SK-N-SH treated with all-trans-retinoic acid at 6 μM for 48 hours (cell line): ENCODE measurements at regions not wholly inside any gene's neighbourhood (a gene's known extent, or its start where the extent isn't known, plus 50 kb on each side); places are given as distances from the start of the nearest gene placed in this dataset.
"Not testable (repeated sequence)": the region's sequence is repeated elsewhere in the genome, so short reads cannot be mapped to it uniquely, and the experiment has no call there.

ENCODE experiments used
- ATAC-seq: fragments of 200-7000 bp; cut with Tn5 transposase; 3 replicates; pipeline ENCODE4 v1.9.1; 2020; ENCODE audit warnings: mild to moderate bottlenecking, moderate library complexity
- BACH2 ChIP-seq: fragments of 250-450 bp; sonication (Bioruptor Pico); IDR thresholded peaks from 2 replicates; pipeline ENCODE4 v1.9.0; 2021; ENCODE audit warnings: mild to moderate bottlenecking, borderline replicate concordance
- CREB5 ChIP-seq: fragments of 250-450 bp; sonication (Bioruptor Pico); IDR thresholded peaks from 2 replicates; pipeline ENCODE4 v1.5.1; 2020; ENCODE audit warnings: low read depth, mild to moderate bottlenecking, moderate library complexity
- CSRNP3 ChIP-seq: fragments of 250-450 bp; sonication (Bioruptor Pico); IDR thresholded peaks from 2 replicates; pipeline ENCODE4 v1.5.1; 2021; ENCODE audit warnings: mild to moderate bottlenecking, moderate library complexity
- ESRRG ChIP-seq: fragments of 250-450 bp; sonication (Bioruptor Pico); IDR thresholded peaks from 2 replicates; pipeline ENCODE4 v1.6.1; 2021; ENCODE audit warnings: mild to moderate bottlenecking
- ISL1 ChIP-seq: fragments of 250-450 bp; sonication (Bioruptor Pico); IDR thresholded peaks from 2 replicates; pipeline ENCODE4 v2.1.2; 2022; ENCODE audit warnings: mild to moderate bottlenecking, moderate library complexity
- OSR1 ChIP-seq: fragments of 250-450 bp; sonication (Bioruptor Pico); IDR thresholded peaks from 2 replicates; pipeline ENCODE4 v1.8.0; 2022; ENCODE audit warnings: moderate library complexity, mild to moderate bottlenecking, inconsistent platforms
- POU6F1 ChIP-seq: fragments of 250-450 bp; sonication (Bioruptor Pico); IDR thresholded peaks from 2 replicates; pipeline ENCODE4 v1.8.0; 2021; ENCODE audit warnings: low read depth, mild to moderate bottlenecking, moderate library complexity, borderline replicate concordance
- RARB ChIP-seq: fragments of 250-450 bp; sonication (Bioruptor Pico); IDR thresholded peaks from 2 replicates; pipeline ENCODE4 v1.8.0; 2021; ENCODE audit warnings: mild to moderate bottlenecking, moderate library complexity
- TCF4 ChIP-seq: fragments of 250-450 bp; sonication (Bioruptor Pico); IDR thresholded peaks from 2 replicates; pipeline ENCODE4 v1.8.0; 2021; ENCODE audit warnings: mild to moderate bottlenecking, moderate library complexity, borderline replicate concordance
- TOX ChIP-seq: fragments of 250-450 bp; sonication (Bioruptor Pico); IDR thresholded peaks from 2 replicates; pipeline ENCODE4 v1.8.0; 2021; ENCODE audit warnings: mild to moderate bottlenecking, moderate library complexity, borderline replicate concordance
- TSHZ2 ChIP-seq: fragments of 250-450 bp; sonication (Bioruptor Pico); IDR thresholded peaks from 2 replicates; pipeline ENCODE4 v1.5.0; 2020; ENCODE audit warnings: mild to moderate bottlenecking, moderate library complexity
- ZC3H10 ChIP-seq: fragments of 250-450 bp; sonication (Bioruptor Pico); IDR thresholded peaks from 2 replicates; pipeline ENCODE4 v1.5.1; 2021; ENCODE audit warnings: mild to moderate bottlenecking, moderate library complexity
- ZFP30 ChIP-seq: fragments of 450-650 bp; formaldehyde crosslinking; IDR thresholded peaks from 2 replicates; pipeline ENCODE4 v1.5.0; 2022; ENCODE audit warnings: mild to moderate bottlenecking, moderate library complexity
- ZNF565 ChIP-seq: fragments of 450-650 bp; formaldehyde crosslinking; conservative IDR thresholded peaks from 2 replicates; pipeline ENCODE4 v1.5.0; 2020; ENCODE audit warnings: low read depth, mild to moderate bottlenecking, moderate library complexity
- ZNF70 ChIP-seq: fragments of 450-650 bp; formaldehyde crosslinking; IDR thresholded peaks from 2 replicates; pipeline ENCODE4 v1.5.0; 2020; ENCODE audit warnings: mild to moderate bottlenecking, moderate library complexity
- TF ChIP-seq, protein P1 (sequence below): fragments of 250-450 bp; sonication (Bioruptor Pico); IDR thresholded peaks from 2 replicates; pipeline ENCODE4 v1.8.0; 2020; ENCODE audit warnings: mild to moderate bottlenecking, moderate library complexity, borderline replicate concordance

DNA sequence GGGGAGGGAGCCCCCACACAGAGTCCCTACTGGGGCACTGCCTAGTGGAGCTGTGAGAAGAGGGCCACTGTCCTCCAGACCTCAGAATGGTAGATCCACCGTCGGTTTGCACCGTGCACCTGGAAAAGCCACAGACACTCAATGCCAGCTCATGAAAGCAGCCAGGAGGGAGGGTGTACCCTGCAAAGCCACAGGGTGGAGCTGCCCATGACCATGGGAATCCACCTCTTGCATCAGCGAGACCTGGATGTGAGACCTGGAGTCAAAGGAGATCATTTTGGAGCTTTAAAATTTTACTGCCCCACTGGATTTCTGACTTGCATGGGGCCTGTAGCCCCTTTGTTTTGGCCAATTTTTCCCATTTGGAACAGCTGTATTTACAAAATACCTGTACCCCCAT is 188.1 kb upstream of the IRX4 start:
- not testable (repeated sequence) for ATAC-seq

- no peak for ATAC-seq
- TF ChIP-seq RARB (CRISPR knock-in tag) (no peak), TOX (CRISPR knock-in tag) (no peak), TCF4 (CRISPR knock-in tag) (no peak), BACH2 (CRISPR knock-in tag) (no peak)
- TF ChIP-seq, all 23 proteins: peak for 0
These were observed 185.8 kb upstream of the IRX4 start for GRCh38 chr5:2068531-2068930.

GRCh38 chr5:2066373-2066772 is 183.6 kb upstream of the IRX4 start:
- TF ChIP-seq OSR1 (CRISPR knock-in tag): no peak
- no peak for TF ChIP-seq BACH2 (CRISPR knock-in tag)
- TF ChIP-seq ZC3H10 (CRISPR knock-in tag): no peak
- no peak for TF ChIP-seq ZNF565 (CRISPR knock-in tag)
- no peak for TF ChIP-seq CSRNP3 (CRISPR knock-in tag)
- no peak for TF ChIP-seq ISL1 (CRISPR knock-in tag)
- no peak for TF ChIP-seq POU6F1 (CRISPR knock-in tag)
- TF ChIP-seq ZFP30: no peak
- TF ChIP-seq ESRRG (CRISPR knock-in tag): no peak
- ATAC-seq: no peak

- ATAC-seq: not testable (repeated sequence)
These were observed 180.7 kb upstream of the IRX4 start for GRCh38 chr5:2063380-2063779.

DNA sequence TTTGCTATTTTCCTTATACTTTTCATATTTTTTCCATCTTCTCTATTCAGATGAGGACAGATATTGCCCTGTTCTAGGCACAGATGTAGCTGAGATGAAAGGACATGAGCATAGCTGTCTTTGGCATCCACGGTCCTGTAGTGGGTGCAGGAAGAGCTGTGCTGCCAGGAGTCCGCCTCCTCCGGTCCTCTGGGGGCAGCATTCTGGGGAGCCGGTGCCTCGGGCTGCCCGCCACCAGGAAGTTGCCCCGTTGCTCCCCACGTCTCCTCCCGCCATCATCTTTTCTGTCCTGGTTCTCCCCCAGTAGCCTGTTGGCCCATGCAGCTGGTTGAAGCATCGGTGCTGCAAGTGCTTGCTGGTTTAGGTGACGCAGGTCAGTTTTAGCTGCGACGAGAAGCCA is 170.0 kb upstream of the IRX4 start:
- TF ChIP-seq OSR1 (CRISPR knock-in tag): no peak
- no peak for TF ChIP-seq ZNF565 (CRISPR knock-in tag)
- TF ChIP-seq CREB5 (CRISPR knock-in tag): no peak
- no peak for TF ChIP-seq TSHZ2 (CRISPR knock-in tag)
- TF ChIP-seq ZC3H10 (CRISPR knock-in tag): no peak
- no peak for ATAC-seq

DNA sequence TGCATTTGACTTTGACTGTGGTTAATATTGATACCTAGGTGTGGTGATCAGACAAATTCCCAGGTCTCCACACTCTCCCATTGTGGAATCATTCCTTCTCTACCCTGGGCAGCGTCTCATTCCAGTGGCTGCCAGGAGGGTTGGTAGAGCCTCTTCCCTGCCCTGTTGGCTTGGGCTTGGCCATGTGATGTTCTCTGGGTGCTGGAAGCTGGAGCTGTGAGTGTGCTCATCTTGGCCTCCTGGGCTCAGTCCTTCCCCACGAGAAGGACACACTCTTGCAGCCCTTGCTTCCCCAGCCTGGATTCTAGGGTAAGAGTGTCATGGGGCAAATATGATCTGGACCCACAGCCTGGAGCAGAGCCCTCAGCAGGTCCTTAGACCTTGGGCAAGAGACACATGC is 167.2 kb upstream of the IRX4 start:
- no peak for TF ChIP-seq TCF4 (CRISPR knock-in tag)
- TF ChIP-seq RARB (CRISPR knock-in tag): no peak
- ATAC-seq: no peak

DNA sequence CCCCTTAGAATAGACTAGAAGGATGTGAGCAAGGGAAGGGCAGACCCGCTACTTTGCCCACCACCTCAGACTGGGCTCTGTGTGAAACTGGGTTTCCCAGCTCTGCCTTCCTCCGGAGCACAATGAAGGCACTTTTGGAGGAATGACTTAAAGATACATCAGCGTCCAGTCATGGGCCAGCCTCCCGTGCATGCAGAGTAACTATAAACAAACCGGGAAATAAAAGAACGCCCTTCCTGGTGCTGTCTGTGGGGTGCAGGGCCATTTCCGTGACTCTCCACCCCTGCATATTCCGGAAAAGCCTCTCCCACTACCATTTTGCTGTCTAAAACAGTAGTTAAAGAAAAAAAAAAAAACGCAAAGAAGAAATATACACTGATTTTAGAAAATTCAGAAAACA is 165.9 kb upstream of the IRX4 start:
- no peak for ATAC-seq
- TF ChIP-seq ZFP30: no peak
- no peak for TF ChIP-seq CREB5 (CRISPR knock-in tag)
- no peak for TF ChIP-seq ZC3H10 (CRISPR knock-in tag)
- no peak for TF ChIP-seq ESRRG (CRISPR knock-in tag)
- no peak for TF ChIP-seq ZNF70 (CRISPR knock-in tag)
- no peak for TF ChIP-seq TCF4 (CRISPR knock-in tag)
- TF ChIP-seq CSRNP3 (CRISPR knock-in tag): no peak
- TF ChIP-seq, protein P1, sequence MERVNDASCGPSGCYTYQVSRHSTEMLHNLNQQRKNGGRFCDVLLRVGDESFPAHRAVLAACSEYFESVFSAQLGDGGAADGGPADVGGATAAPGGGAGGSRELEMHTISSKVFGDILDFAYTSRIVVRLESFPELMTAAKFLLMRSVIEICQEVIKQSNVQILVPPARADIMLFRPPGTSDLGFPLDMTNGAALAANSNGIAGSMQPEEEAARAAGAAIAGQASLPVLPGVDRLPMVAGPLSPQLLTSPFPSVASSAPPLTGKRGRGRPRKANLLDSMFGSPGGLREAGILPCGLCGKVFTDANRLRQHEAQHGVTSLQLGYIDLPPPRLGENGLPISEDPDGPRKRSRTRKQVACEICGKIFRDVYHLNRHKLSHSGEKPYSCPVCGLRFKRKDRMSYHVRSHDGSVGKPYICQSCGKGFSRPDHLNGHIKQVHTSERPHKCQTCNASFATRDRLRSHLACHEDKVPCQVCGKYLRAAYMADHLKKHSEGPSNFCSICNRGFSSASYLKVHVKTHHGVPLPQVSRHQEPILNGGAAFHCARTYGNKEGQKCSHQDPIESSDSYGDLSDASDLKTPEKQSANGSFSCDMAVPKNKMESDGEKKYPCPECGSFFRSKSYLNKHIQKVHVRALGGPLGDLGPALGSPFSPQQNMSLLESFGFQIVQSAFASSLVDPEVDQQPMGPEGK (CRISPR knock-in tag): no peak
- TF ChIP-seq ZNF565 (CRISPR knock-in tag): no peak
